ENCODE measurements at regions not wholly inside any gene's neighbourhood (a gene's known extent, or its start where the extent isn't known, plus 50 kb on each side); places are given as distances from the start of the nearest gene placed in this dataset.

DNA sequence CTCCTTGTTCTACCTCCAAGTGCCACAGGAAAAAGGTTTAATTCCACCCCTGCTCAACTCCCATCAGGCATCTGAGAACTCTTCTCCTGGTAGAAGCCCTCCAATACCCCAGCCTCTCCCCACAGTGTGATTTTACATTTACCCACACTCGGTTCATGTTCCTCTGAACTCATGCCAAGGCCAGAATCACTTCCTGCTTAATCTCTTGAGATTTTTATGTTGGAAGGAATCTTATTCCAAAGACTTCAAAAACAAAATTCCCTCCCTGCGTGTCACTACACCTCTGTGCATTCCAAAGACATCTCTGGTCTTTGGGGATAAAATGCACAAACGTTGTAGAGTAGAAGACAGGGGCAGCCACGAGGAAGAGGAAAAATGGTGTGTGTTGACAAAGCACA lies 186.8 kb downstream of the ACTL7B start:
- TF ChIP-seq, protein P1, sequence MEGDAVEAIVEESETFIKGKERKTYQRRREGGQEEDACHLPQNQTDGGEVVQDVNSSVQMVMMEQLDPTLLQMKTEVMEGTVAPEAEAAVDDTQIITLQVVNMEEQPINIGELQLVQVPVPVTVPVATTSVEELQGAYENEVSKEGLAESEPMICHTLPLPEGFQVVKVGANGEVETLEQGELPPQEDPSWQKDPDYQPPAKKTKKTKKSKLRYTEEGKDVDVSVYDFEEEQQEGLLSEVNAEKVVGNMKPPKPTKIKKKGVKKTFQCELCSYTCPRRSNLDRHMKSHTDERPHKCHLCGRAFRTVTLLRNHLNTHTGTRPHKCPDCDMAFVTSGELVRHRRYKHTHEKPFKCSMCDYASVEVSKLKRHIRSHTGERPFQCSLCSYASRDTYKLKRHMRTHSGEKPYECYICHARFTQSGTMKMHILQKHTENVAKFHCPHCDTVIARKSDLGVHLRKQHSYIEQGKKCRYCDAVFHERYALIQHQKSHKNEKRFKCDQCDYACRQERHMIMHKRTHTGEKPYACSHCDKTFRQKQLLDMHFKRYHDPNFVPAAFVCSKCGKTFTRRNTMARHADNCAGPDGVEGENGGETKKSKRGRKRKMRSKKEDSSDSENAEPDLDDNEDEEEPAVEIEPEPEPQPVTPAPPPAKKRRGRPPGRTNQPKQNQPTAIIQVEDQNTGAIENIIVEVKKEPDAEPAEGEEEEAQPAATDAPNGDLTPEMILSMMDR (IDR thresholded peaks at IDR 0.05; ENCODE audit: low read depth, low read length, missing control alignments), result no peak
- no peak for DNase-seq (ENCODE audit: extremely low read depth, low read depth)
- H3K4me3 ChIP-seq (replicated peaks; ENCODE audit: low read depth, low read length), result no peak overlapping the region

DNA sequence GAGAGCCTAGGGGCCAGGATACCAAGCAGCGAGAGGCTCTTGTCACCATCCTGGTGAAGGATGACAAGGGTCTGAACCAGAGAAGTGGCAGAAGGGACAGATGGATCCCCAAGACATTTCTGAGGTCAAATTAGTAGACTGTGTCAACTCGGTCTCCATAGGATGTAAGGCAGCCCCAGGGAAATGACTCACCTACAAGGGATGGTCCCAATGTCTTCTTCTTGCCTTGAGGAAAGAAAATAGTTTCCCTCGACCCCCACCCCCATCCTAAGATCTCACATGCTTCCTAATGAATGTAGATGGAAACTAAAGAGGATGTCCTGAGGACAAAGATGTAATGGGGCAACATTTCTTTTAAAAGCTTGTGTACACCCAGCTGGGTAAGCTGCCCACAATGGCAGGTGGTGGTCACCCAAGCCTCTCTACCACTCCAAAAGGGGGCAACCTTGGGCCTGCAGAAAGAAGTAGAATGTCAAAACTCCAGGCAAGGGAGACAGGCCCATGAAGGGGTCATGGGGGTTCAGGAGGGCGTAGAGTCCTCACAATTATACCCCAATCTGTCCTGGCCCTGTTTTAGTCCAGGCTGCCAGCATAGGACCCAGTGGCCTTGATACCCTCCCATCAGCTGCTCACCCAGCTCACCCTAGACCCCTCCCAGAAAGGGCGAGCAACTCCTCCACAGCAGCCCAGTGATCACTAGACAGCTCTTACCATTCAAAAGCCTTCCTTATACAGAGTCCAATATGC lies 187.4 kb downstream of the ACTL7B start:
- TF ChIP-seq, protein P1 (IDR thresholded peaks at IDR 0.05; ENCODE audit: low read depth, low read length, missing control alignments), result no peak
- H3K4me3 ChIP-seq (replicated peaks; ENCODE audit: low read depth, low read length), result no peak overlapping the region
- DNase-seq (ENCODE audit: extremely low read depth, low read depth), result no peak

DNA sequence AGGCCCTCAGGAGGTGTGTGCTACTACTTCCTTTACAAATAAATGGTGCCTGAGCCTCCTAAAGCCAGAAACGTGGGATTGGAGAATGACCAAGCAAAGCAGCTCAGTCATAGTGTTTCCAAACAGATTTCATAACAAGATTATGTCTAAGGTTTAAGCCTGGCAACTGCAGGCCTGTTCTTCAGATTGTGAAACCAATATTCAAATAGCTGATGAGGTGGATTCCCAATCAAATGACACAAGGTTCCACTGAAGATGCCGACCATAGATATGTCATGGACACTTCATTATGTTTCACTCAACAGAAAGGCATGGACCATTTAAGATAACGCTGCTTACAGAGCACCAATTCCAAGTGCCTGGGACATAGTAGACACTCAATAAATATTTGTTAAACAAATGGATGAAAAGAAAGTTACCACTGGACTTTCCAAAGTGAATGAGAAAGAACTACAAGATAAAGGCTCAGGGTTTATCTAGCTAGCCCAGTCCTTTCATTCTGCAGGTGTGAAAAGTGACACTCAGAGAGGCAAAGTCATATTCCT lies 189.5 kb downstream of the ACTL7B start:
- no peak for DNase-seq (ENCODE audit: extremely low read depth, low read depth)
- H3K4me3 ChIP-seq (replicated peaks; ENCODE audit: low read depth, low read length), result no peak overlapping the region
- TF ChIP-seq, protein P1 (IDR thresholded peaks at IDR 0.05; ENCODE audit: low read depth, low read length, missing control alignments), result no peak

DNA sequence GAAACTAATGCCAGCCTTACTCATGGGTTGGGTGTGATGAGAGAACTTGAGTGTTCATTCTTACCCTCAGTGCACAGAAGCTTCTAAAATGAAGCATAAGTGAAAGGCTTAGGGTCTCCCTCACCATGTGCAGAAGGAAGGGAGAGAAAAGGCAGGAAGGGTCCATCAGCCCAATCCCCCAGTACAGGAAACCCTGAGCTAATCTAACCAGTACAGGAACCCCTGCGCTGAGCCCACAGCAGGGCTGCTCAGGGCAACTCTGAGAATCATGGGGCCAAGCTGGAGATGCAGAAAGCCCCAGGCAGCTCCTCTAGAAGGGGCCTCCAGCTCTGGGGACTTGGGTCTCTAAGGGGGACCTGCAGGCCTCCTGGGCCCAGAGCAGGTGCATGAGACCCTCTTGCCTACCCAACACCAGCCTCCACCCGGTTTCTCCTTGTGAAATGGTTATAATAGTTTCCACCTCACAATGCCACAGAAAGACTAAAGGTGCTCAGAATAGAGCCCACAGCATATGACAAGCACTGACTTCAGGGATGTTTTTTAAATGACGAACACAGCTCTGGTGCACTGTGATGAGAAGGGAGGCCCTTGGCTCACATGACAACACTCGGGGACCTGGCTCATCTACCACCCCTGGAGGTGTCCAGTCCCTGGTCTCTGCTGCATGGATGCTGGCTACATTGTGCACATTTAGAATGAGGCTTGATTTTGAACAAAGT lies 190.1 kb downstream of the ACTL7B start:
- TF ChIP-seq, protein P1 (IDR thresholded peaks at IDR 0.05; ENCODE audit: low read depth, low read length, missing control alignments), result no peak
- H3K4me3 ChIP-seq (replicated peaks; ENCODE audit: low read depth, low read length), result no peak overlapping the region

DNA sequence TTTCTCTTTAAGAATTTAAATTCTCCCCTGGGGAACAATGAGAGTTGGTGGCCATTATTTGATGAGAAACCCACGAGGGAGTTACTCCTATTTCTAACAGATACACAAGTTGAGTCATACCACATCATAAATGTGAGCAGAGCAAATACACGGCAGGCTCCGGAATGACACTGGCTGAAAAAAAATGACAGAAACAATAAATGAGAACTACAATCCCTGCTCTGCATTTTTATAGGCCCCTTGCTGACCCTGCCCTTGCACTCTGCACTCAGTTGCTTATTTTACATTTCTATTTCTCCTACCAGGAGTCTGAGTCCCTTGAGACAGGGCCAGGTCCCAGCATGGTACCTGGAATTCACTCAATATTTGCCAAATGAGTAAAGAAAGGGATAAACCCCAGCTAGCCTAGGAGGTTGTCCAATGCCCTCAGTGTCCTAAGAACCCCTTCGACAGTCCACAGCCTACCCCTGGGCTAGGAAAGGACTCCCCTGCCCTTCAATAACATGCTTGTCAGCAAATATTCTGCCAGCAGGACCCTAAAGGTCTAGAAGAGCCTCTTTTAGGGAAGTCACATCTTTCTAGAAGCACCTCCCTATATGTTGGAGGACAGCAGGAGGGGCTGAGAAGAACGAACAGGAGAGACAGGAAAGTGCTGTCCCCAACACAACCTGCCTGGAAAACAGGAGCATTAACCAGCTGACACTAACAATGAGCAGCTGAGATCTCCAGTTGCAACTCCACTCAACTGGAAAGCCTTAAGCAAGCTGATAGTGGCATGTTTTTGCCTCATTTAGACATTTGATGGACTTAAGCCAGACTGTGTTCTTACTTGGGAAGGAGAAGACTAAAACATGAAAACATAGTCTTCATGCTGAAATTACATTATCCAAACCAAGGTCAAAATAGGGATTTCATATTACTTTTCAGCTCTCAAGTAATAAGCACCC lies 191.2 kb downstream of the ACTL7B start:
- TF ChIP-seq, protein P1 (IDR thresholded peaks at IDR 0.05; ENCODE audit: low read depth, low read length, missing control alignments), result no peak
- DNase-seq (ENCODE audit: extremely low read depth, low read depth), result no peak
- H3K4me3 ChIP-seq (replicated peaks; ENCODE audit: low read depth, low read length), result no peak overlapping the region

More for the DNA sequence above, 190.1 kb downstream of the ACTL7B start:
- no peak for DNase-seq (ENCODE audit: extremely low read depth, low read depth)

DNA sequence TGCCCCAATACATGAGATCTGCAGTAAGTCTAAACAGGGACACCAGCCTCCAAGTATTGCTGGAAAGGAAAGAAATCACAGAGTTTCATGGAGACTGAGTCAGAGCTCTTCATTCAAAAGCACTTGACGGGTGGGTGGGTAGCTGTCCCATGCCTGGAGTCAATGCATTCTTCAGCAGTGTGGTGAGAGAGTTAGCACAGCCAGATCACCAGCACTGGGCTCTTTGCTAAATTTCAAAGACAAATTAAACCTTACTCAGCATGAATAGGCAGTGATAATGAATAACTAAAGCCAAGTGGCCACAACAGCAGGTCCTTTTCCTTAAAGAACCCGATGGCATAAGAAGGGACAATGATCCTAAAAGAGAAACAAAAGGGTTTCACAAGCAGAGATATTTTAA lies 192.4 kb downstream of the ACTL7B start:
- DNase-seq (ENCODE audit: extremely low read depth, low read depth), result no peak

More for the DNA sequence above, 192.4 kb downstream of the ACTL7B start:
- H3K4me3 ChIP-seq (replicated peaks; ENCODE audit: low read depth, low read length), result no peak overlapping the region
- TF ChIP-seq, protein P1 (IDR thresholded peaks at IDR 0.05; ENCODE audit: low read depth, low read length, missing control alignments), result no peak

All from HFF-Myc (cell line).